Fibroblast of mammary gland (primary cell): ENCODE measurements at regions not wholly inside any gene's neighbourhood (a gene's known extent, or its start where the extent isn't known, plus 50 kb on each side); places are given as distances from the start of the nearest gene placed in this dataset.

Experiments used
- DNase-seq: peaks from one replicate; pipeline ENCODE4 v3.0.0-alpha.2; 2010; ENCODE audit warnings: low read depth
- H3K4me3 ChIP-seq: 2 replicates; pipeline ENCODE4 v1.5.1; 2011; ENCODE audit warnings: low read depth, mild to moderate bottlenecking, low read length, moderate library complexity; ENCODE audit not compliant: control insufficient read depth
- CTCF ChIP-seq: conservative IDR thresholded peaks from 2 replicates; pipeline ENCODE4 v1.5.1; 2011; ENCODE audit warnings: low read depth, low read length, inconsistent platforms; ENCODE audit not compliant: control insufficient read depth, insufficient read depth

GRCh38 chr5:88556406-88556805, 287.8 kb upstream of the TMEM161B start:
- DNase-seq = no peak
- H3K4me3 ChIP-seq = no peak overlapping the region
- TF ChIP-seq CTCF = no peak

GRCh38 chr5:88555674-88556073, 287.0 kb upstream of the TMEM161B start:
- no peak overlapping the region for H3K4me3 ChIP-seq
- DNase-seq = no peak
- TF ChIP-seq CTCF = no peak

GRCh38 chr5:88553986-88554385, 285.3 kb upstream of the TMEM161B start:
- no peak for TF ChIP-seq CTCF
- no peak for DNase-seq
- no peak overlapping the region for H3K4me3 ChIP-seq

GRCh38 chr5:88553136-88553875, 284.7 kb upstream of the TMEM161B start:
- no peak for DNase-seq
- no peak overlapping the region for H3K4me3 ChIP-seq
- TF ChIP-seq CTCF = no peak

GRCh38 chr5:88552426-88552825, 283.8 kb upstream of the TMEM161B start:
- no peak overlapping the region for H3K4me3 ChIP-seq
- no peak for DNase-seq
- TF ChIP-seq CTCF = no peak

GRCh38 chr5:88551724-88552345, 283.2 kb upstream of the TMEM161B start:
- H3K4me3 ChIP-seq = no peak overlapping the region
- TF ChIP-seq CTCF = no peak
- no peak for DNase-seq
